ENCODE measurements at regions not wholly inside any gene's neighbourhood (a gene's known extent, or its start where the extent isn't known, plus 50 kb on each side); places are given as distances from the start of the nearest gene placed in this dataset.

GRCh38 chr18:53800171-53800570, 424.3 kb downstream of the MBD2 start:
- no peak for DNase-seq

- no peak for DNase-seq
Observed at GRCh38 chr18:53799134-53799533, 425.3 kb downstream of the MBD2 start.

DNA sequence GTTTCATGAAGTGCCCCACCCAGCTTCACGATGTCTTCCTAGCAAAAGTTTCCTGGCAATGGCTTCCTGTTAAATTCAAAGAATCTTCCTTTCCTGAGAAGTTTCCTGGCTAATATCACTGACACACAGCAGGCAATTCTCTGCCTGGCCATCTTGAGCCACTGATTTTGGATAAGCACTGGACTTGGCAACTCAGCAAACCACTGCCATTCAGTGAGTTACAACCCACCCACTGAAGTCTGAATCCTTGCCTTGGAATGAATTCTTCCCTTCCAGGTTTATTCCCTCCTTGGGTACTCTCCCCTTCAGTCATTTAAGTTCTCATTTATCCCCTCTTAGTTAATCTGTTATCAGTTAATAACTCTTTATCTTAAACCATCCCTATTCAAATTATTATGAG, 426.0 kb downstream of the MBD2 start:
- no peak for DNase-seq

GRCh38 chr18:53797998-53798495, 426.4 kb downstream of the MBD2 start:
- no peak for DNase-seq

DNA sequence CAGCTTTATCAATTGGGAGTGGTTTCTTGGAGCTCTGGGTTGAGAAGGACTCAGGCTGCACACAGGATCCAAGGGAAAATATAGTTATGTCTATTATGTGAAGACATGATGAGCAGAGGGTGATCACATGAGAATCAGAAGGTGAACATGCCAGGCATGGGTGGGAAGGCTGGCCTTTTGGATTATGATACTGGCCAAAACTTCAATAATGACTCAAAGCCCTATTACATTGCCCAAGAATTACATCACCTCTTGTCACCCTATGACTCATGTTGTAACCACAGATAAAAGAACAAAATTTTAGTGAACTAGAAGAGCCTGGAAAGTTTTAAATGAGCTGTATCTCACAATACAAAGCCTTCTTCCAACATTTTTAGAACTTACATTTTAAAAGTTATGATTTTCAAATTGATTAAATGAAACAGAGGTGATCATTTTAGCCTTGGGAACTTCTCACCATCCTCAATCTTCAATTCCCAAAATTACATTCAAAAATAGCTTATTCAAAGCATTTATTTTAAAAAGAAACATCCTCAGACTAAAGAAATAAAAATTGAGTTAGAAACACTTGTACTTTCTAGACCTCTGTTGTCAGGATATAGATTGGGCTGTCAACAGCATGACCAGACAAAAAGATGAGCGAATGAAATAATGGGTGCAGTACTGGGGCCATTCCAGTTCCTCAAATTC, 428.3 kb downstream of the MBD2 start:
- peak; percentile 37 for DNase-seq

- no peak for DNase-seq
Observed at GRCh38 chr18:53795610-53796009, 428.9 kb downstream of the MBD2 start.

DNA sequence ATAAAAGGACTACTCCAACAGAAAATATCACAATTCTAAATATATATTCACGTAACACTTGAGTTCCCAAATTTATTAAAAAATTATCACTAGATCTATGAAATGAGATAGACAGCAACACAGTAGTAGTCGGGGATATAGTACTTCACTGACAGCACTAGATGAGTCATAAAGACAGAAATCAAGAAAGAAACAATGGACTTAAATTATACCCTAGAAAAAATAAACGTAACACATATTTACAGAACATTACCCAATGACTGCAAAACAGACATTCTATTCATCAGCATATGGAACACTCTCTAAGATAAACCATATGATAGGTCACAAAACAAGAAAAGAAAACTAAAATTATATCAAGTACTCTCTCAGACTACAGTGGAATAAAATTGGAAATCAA, 429.4 kb downstream of the MBD2 start:
- no peak for DNase-seq

GRCh38 chr18:53792762-53793161, 431.7 kb downstream of the MBD2 start:
- DNase-seq, result no peak

DNA sequence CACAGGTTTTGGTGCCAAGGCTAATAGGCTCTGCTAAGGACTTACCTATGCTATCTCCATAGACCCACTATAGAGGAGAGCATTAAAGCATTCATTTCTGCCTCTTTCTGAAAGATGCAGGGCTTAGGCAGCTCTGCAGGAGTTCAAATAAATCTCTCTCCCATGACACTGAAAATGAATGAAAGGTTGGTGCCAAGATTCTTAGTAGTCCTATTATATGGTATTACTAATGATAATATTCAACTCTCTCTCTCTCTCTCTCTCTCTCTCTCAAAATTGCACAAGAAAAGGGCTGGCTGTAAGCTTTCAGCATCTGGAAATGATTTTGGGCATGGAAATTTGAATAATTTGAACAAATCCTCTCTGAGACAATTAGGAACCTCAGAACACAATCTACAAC, 433.7 kb downstream of the MBD2 start:
- DNase-seq, result no peak

- no peak for DNase-seq
Observed at GRCh38 chr18:53789376-53790247, 434.9 kb downstream of the MBD2 start.

DNA sequence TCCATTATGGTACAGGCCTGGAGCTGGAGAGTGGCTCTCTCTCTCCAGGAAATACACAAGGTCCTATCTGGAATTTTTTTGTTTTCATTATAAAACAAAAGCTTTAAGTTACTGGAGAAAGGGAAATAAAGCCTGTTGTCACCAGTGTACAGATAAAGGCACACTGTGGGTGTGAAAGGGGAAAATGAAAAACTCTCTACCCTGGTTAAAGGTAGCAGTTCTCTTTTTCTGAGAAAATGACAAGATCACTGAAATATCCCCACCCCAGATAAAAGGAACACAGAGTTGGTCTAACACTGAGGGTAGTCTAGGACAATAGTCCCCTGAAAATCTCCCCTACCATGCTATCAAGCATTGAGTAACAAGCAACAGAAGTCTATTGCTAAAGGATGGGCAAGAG, 438.7 kb downstream of the MBD2 start:
- DNase-seq, result no peak

GRCh38 chr18:53784253-53784652, 440.2 kb downstream of the MBD2 start:
- no peak for DNase-seq

DNA sequence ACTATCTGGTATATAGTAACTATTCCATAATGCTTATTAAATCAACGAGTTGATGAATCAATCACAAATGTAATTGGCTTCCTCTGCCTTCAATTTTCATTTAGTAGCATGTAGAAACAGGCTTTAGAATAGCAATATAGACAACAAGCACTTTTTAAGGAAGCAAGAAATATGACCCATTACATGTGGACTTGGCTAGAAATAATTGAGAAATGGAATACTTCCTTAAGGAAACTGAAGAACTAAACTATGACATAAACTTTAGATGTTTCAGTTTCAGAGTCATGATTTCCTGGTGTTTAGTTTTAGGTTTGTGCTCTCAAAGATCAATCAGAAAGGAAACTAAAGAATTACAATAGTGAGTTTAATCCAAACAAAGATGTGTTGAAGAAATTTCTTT, 443.8 kb downstream of the MBD2 start:
- DNase-seq, result no peak

DNA sequence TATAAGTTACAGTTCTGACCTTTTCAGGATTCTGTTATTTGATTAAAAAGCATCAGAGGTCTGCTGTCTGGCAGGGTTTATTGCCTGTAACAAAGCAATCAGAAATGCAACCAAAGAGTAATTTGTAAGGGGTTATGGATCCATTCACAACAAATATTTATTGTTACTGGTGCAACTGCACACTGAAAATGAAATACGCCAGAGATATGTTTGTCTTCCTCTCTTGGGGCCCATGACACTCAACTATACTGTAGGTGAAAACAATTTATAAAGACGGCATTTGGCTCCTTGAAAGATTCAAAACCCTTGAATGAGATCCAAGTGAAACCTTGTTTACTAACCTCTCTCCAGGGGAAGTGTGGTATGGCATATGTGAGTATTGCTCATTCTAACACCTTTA, 452.2 kb downstream of the MBD2 start:
- no peak for DNase-seq

GRCh38 chr18:53771664-53772063, 452.8 kb downstream of the MBD2 start:
- DNase-seq, result no peak

GRCh38 chr18:53765211-53765610, 459.3 kb downstream of the MBD2 start:
- DNase-seq, result no peak

DNA sequence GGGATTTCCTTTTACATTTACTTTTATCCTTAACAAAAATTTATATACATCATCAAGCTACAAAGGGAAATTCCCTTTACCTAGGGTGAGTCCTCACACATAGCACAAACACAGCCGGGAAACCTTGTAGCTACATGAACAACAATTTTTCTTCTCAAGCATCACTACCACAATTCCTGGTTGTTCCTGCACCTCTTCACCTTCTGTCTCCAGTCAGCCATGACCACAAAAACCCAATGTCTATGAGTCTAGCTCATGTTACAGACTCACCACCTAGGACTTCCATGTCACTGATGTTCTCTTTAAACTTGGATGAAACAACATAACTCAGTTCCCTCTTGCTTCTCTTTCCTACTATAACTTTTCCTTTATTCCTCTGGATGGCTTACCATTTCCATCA, 460.4 kb downstream of the MBD2 start:
- no peak for DNase-seq

DNA sequence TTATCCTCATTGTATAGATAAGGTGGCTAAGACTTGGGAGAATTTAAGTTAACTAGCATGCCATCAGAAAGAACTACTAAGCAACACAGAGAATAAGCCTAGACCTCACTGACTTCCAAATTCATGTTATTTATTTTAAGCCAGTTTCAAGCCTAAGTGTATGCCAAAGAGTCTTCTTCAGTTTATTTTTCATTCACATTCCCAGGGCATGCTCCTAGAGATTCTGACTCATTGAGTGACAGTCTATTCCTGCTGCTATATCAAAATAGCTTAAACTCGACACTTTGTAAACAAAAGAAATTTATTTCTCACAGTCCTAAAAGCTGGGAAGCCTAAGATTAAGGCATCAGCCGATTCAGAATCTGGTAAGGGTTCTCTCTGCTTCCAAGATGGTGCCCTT, 467.1 kb downstream of the MBD2 start:
- DNase-seq, result no peak

- DNase-seq, result no peak
Observed at GRCh38 chr18:53756610-53756972, 467.9 kb downstream of the MBD2 start.

DNA sequence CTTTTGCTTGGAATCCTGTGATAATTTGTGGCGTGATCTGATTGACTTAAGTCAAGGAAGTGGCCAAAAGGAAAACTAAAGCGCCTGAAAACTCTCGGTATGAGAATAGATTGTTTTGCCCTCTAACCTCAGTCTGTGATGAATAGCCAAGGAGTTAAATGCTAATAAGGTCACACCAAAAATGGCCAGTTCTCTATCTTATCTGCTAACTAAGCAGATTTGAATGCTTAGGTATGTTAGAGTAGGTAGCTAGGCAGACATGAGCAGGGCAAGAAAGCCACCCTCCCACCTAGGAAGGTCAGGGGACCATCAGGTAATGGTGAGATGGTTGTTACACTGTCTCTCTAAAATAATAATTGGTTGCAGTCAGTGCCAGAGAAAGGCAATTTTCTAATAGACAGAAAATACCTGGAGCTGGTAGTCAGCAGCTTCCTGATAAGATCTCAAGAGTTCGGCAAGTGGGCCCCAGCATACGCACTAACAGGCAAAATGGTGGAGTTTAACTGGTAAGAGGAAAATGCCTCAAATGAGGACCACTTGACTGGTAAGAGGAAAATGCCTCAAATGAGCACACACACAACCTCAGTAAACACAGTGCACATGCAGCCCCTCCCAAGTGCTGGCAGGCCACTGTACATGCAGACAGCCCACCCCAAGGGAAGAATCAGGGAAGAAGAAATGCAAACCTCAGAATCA, 468.4 kb downstream of the MBD2 start:
- DNase-seq, result no peak

DNA sequence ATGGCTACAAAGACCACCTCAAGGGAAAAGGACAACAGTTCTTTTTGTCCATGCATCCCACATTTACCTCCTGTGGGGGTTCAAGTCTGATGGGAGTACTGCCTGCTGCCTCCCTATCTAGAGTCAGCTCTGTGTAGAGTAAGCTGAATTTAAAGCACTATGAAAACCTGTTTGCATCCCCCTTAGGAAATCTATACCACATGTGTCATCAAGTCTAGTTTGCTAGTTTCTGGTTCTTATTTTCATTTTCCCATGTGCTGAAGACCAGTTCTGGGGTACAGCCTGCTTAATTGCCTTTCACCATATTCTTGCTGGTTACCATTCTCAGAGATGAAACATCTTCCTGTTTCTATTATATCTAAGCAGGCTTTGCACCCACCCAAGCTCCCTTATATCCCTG, 470.3 kb downstream of the MBD2 start:
- no peak for DNase-seq

DNA sequence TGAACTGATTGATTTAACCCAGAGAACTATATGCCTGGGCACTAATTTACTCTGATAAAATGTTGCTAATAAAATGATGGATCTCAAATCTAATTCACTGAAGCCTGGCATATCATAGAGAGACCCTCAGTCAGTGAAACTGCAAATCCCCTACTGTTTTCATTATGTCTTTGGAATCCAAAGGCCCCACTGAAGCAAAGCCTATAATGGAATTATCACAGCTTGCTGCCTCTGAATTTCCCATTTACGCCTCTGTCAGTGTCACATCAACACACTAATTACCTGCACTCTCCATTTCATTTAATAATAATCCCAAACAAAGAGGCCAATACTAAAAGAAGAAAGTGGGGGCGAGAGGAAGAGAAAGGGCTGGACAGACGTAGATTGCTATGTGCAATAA, 470.9 kb downstream of the MBD2 start:
- no peak for DNase-seq

DNA sequence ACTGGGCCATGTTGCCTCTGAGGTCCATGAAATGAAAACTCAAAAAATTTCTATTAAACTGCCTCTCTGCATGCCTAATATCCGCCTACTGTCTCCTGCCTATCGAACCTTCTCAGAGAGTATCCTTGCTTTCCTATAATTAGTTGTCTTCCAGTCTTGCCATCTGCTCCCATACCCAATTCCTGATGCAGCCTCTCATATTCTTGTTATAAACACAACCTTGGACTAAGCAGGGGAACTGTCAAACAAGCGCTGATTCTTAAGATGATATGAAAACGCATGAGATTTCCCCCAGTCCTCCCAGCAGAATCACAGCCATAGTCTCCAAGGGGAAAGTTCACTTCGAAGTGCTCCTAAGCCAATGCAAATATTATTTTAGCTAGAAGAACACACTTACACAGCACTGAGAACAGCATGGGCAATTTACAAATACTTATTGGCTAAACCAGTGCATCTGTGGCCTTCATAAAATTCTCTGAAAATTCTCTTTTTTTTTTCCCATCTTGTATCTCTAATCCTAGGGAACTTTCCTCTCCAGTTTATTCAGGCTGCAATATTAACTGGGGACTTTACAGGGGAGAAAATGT, 471.6 kb downstream of the MBD2 start:
- no peak for DNase-seq

Data from activated CD4-positive, alpha-beta T cell treated with anti-CD3 and anti-CD28 coated beads, Interleukin-2, amount 50 U/mL, for 16 hours (primary cell).